ENCODE measurements at regions not wholly inside any gene's neighbourhood (a gene's known extent, or its start where the extent isn't known, plus 50 kb on each side); places are given as distances from the start of the nearest gene placed in this dataset.
"Not testable (repeated sequence)": the region's sequence is repeated elsewhere in the genome, so short reads cannot be mapped to it uniquely, and the experiment has no call there.

- not testable (repeated sequence) for DNase-seq
These were observed 295.9 kb upstream of the SPATA31A3 start for GRCh38 chr9:67288117-67288735.

- DNase-seq = not testable (repeated sequence)
These were observed 291.9 kb upstream of the SPATA31A3 start for GRCh38 chr9:67284299-67284698.

- not testable (repeated sequence) for DNase-seq
These were observed 289.2 kb upstream of the SPATA31A3 start for GRCh38 chr9:67281574-67281973.

- not testable (repeated sequence) for DNase-seq
These were observed 277.3 kb upstream of the SPATA31A3 start for GRCh38 chr9:67269692-67270091.

- DNase-seq = not testable (repeated sequence)
These were observed 265.5 kb upstream of the SPATA31A3 start for GRCh38 chr9:67257894-67258293.

- DNase-seq = not testable (repeated sequence)
These were observed 256.6 kb upstream of the SPATA31A3 start for GRCh38 chr9:67248967-67249366.

- not testable (repeated sequence) for DNase-seq
These were observed 219.7 kb upstream of the SPATA31A3 start for GRCh38 chr9:67212073-67212472.

- DNase-seq = not testable (repeated sequence)
These were observed 218.5 kb upstream of the SPATA31A3 start for GRCh38 chr9:67210842-67211241.

- DNase-seq = not testable (repeated sequence)
These were observed 216.6 kb upstream of the SPATA31A3 start for GRCh38 chr9:67208831-67209437.

- not testable (repeated sequence) for DNase-seq
These were observed 203.8 kb upstream of the SPATA31A3 start for GRCh38 chr9:67196135-67196534.

- not testable (repeated sequence) for DNase-seq
These were observed 203.0 kb upstream of the SPATA31A3 start for GRCh38 chr9:67195357-67195756.

GRCh38 chr9:67179185-67179584 lies 186.8 kb upstream of the SPATA31A3 start:
- DNase-seq = not testable (repeated sequence)

- not testable (repeated sequence) for DNase-seq
These were observed 182.8 kb upstream of the SPATA31A3 start for GRCh38 chr9:67175167-67175566.

- not testable (repeated sequence) for DNase-seq
These were observed 179.4 kb upstream of the SPATA31A3 start for GRCh38 chr9:67171721-67172120.

- not testable (repeated sequence) for DNase-seq
These were observed 176.3 kb upstream of the SPATA31A3 start for GRCh38 chr9:67168530-67169157.

- not testable (repeated sequence) for DNase-seq
These were observed 174.0 kb upstream of the SPATA31A3 start for GRCh38 chr9:67166335-67166734.

- not testable (repeated sequence) for DNase-seq
These were observed 170.5 kb upstream of the SPATA31A3 start for GRCh38 chr9:67162827-67163226.

- not testable (repeated sequence) for DNase-seq
These were observed 162.9 kb upstream of the SPATA31A3 start for GRCh38 chr9:67155218-67155617.

GRCh38 chr9:67153501-67153900 lies 161.2 kb upstream of the SPATA31A3 start:
- DNase-seq = not testable (repeated sequence)

GRCh38 chr9:67142392-67143107 lies 150.2 kb upstream of the SPATA31A3 start:
- DNase-seq = not testable (repeated sequence)

- DNase-seq = not testable (repeated sequence)
These were observed 144.0 kb upstream of the SPATA31A3 start for GRCh38 chr9:67136376-67136775.

- DNase-seq = not testable (repeated sequence)
These were observed 140.8 kb upstream of the SPATA31A3 start for GRCh38 chr9:67133124-67133523.

GRCh38 chr9:67116761-67117160 lies 124.4 kb upstream of the SPATA31A3 start:
- not testable (repeated sequence) for DNase-seq

All from CD4-positive, alpha-beta T cell treated with Interleukin-17A for 1 hour (primary cell).